Gastrocnemius medialis (tissue), 4 donors: ENCODE measurements at regions not wholly inside any gene's neighbourhood (a gene's known extent, or its start where the extent isn't known, plus 50 kb on each side); places are given as distances from the start of the nearest gene placed in this dataset.

Source experiments
- POLR2A ChIP-seq, 2 donors: fragments of 450-650 bp; IDR thresholded peaks; one replicate each; pipeline ENCODE4 v1.6.1; 2017; ENCODE audit warnings: antibody characterized with exemption in 2 of 2, mild to moderate bottlenecking in 2 of 2, moderate library complexity in 2 of 2
- TF ChIP-seq, protein P1 (sequence below), 5 experiments: fragments of 450-650 bp in 3 of 5; fragments of 200-600 bp in 2 of 5; sonication (generic) in 2 of 5; IDR thresholded peaks in 4 of 5; conservative IDR thresholded peaks in 1 of 5; 1 replicate in 4 of 5; 2 replicates in 1 of 5; pipeline ENCODE4 v1.5.1; 2016 to 2019; ENCODE audit warnings: antibody characterized with exemption in 5 of 5, mild to moderate bottlenecking in 3 of 5, moderate library complexity in 3 of 5

GRCh38 chr7:13126347-13126746 lies 438.9 kb downstream of the ARL4A start:
- TF ChIP-seq POLR2A (IDR thresholded peaks at IDR 0.05): no peak
- TF ChIP-seq, protein P1, sequence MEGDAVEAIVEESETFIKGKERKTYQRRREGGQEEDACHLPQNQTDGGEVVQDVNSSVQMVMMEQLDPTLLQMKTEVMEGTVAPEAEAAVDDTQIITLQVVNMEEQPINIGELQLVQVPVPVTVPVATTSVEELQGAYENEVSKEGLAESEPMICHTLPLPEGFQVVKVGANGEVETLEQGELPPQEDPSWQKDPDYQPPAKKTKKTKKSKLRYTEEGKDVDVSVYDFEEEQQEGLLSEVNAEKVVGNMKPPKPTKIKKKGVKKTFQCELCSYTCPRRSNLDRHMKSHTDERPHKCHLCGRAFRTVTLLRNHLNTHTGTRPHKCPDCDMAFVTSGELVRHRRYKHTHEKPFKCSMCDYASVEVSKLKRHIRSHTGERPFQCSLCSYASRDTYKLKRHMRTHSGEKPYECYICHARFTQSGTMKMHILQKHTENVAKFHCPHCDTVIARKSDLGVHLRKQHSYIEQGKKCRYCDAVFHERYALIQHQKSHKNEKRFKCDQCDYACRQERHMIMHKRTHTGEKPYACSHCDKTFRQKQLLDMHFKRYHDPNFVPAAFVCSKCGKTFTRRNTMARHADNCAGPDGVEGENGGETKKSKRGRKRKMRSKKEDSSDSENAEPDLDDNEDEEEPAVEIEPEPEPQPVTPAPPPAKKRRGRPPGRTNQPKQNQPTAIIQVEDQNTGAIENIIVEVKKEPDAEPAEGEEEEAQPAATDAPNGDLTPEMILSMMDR (IDR thresholded peaks at IDR 0.05 in 4 of 5, conservative IDR thresholded peaks at IDR 0.05 in 1 of 5): no peak
